ENCODE measurements at regions not wholly inside any gene's neighbourhood (a gene's known extent, or its start where the extent isn't known, plus 50 kb on each side); places are given as distances from the start of the nearest gene placed in this dataset.

- Histone ChIP-seq H3K27me3 (no peaks in the 10 kb centered on the region), H3K27ac (no peak overlapping the region), H3K4me3 (no peak overlapping the region), H3K36me3 (ENCODE audit: low read depth, missing control alignments) (no peaks in the 10 kb centered on the region), H3K9me3 (no peaks in the 10 kb centered on the region), H3K4me1 (no peaks in the 10 kb centered on the region)
- DNase-seq, result no peak
- TF ChIP-seq CTCF (IDR thresholded peaks at IDR 0.05) (no peak), POLR2A (IDR thresholded peaks at IDR 0.05) (no peak)
- intact Hi-C loops (cut with DNase I; ENCODE audit: low total_unique reads), result no loop called here
These were observed 1718.7 kb upstream of the SLC10A2 start for GRCh38 chr13:104784891-104785290.

- Histone ChIP-seq H3K27me3 (no peaks in the 10 kb centered on the region), H3K9me3 (no peaks in the 10 kb centered on the region), H3K4me3 (no peak overlapping the region), H3K27ac (no peak overlapping the region), H3K36me3 (ENCODE audit: low read depth, missing control alignments) (no peaks in the 10 kb centered on the region), H3K4me1 (no peaks in the 10 kb centered on the region)
- 66 to 69% methylated on average over 2 of the region's 2 CpGs for WGBS, 2 donors
- intact Hi-C loops (cut with DNase I; ENCODE audit: low total_unique reads), result no loop called here
- no peak for TF ChIP-seq CTCF (IDR thresholded peaks at IDR 0.05)
- no peak for TF ChIP-seq POLR2A (IDR thresholded peaks at IDR 0.05)
- no peak for DNase-seq
These were observed 1716.5 kb upstream of the SLC10A2 start for GRCh38 chr13:104782741-104783140.

- Histone ChIP-seq H3K4me3 (no peak overlapping the region), H3K27ac (no peak overlapping the region), H3K9me3 (no peaks in the 10 kb centered on the region), H3K36me3 (ENCODE audit: low read depth, missing control alignments) (no peaks in the 10 kb centered on the region), H3K4me1 (no peaks in the 10 kb centered on the region), H3K27me3 (no peaks in the 10 kb centered on the region)
- no peak for DNase-seq
- intact Hi-C loops (cut with DNase I; ENCODE audit: low total_unique reads), result no loop called here
- no peak for TF ChIP-seq CTCF (IDR thresholded peaks at IDR 0.05)
- TF ChIP-seq POLR2A (IDR thresholded peaks at IDR 0.05), result no peak
- WGBS, 2 donors, result 52 to 67% methylated on average over 4 of the region's 4 CpGs
These were observed 1713.2 kb upstream of the SLC10A2 start for GRCh38 chr13:104779311-104779993.

GRCh38 chr13:104773775-104774174, 1707.6 kb upstream of the SLC10A2 start:
- Histone ChIP-seq H3K4me1 (no peaks in the 10 kb centered on the region), H3K9me3 (no peaks in the 10 kb centered on the region), H3K4me3 (no peak overlapping the region), H3K27me3 (no peaks in the 10 kb centered on the region), H3K27ac (no peak overlapping the region), H3K36me3 (ENCODE audit: low read depth, missing control alignments) (no peaks in the 10 kb centered on the region)
- WGBS, 2 donors, result 64 to 81% methylated on average over 2 of the region's 2 CpGs
- TF ChIP-seq CTCF (IDR thresholded peaks at IDR 0.05) (peak in 1 of 3 experiments; percentile 41), POLR2A (IDR thresholded peaks at IDR 0.05) (no peak)
- intact Hi-C loops (cut with DNase I; ENCODE audit: low total_unique reads), result no loop called here
- DNase-seq, result no peak

GRCh38 chr13:104769545-104769944, 1703.3 kb upstream of the SLC10A2 start:
- H3K27me3 ChIP-seq, result no peaks in the 10 kb centered on the region
- H3K4me1 ChIP-seq, result no peaks in the 10 kb centered on the region
- no peak overlapping the region for H3K27ac ChIP-seq
- DNase-seq, result no peak
- H3K4me3 ChIP-seq, result no peak overlapping the region
- no peaks in the 10 kb centered on the region for H3K9me3 ChIP-seq
- TF ChIP-seq CTCF (IDR thresholded peaks at IDR 0.05) (no peak), POLR2A (IDR thresholded peaks at IDR 0.05) (no peak)
- no peaks in the 10 kb centered on the region for H3K36me3 ChIP-seq (ENCODE audit: low read depth, missing control alignments)
- WGBS, 2 donors, result 75 to 92% methylated on average over 4 of the region's 4 CpGs
- intact Hi-C loops (cut with DNase I; ENCODE audit: low total_unique reads), result no loop called here
